ENCODE measurements at regions not wholly inside any gene's neighbourhood (a gene's known extent, or its start where the extent isn't known, plus 50 kb on each side); places are given as distances from the start of the nearest gene placed in this dataset.

GRCh38 chr13:73730014-73730413, 404.2 kb downstream of the KLF12 start:
- H3K4me3 ChIP-seq (replicated peaks; ENCODE audit: low read depth, low read length), result no peak overlapping the region
- no peak for DNase-seq (ENCODE audit: extremely low read depth, low read depth)
- no peak for TF ChIP-seq CTCF (IDR thresholded peaks at IDR 0.05; ENCODE audit: low read depth, low read length, missing control alignments)

GRCh38 chr13:73729046-73729445, 405.2 kb downstream of the KLF12 start:
- no peak overlapping the region for H3K4me3 ChIP-seq (replicated peaks; ENCODE audit: low read depth, low read length)
- no peak for DNase-seq (ENCODE audit: extremely low read depth, low read depth)
- no peak for TF ChIP-seq CTCF (IDR thresholded peaks at IDR 0.05; ENCODE audit: low read depth, low read length, missing control alignments)

- peak; percentile 11 for TF ChIP-seq CTCF (IDR thresholded peaks at IDR 0.05; ENCODE audit: low read depth, low read length, missing control alignments)
- DNase-seq (ENCODE audit: extremely low read depth, low read depth), result no peak
- H3K4me3 ChIP-seq (replicated peaks; ENCODE audit: low read depth, low read length), result no peak overlapping the region
Measured at GRCh38 chr13:73722120-73722519, 412.1 kb downstream of the KLF12 start.

DNA sequence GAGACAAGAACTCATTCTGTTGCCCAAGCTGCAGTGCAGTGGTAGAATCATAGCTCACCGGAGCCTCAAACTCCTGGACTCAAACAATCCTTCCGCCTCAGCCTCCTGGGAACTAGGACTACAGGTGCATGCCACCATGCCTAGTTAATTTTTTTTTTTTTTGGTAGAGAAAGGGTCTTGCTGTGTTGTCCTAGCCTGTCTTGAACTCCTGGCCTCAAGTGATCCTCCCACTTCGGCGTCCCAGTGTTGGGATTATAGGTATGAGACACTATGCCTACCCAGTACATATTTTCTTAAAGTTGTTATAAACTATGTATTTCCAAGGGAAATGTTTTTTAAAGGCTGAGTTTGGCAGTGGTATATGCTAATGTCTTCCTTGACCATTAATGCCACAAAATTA, 412.6 kb downstream of the KLF12 start:
- DNase-seq (ENCODE audit: extremely low read depth, low read depth), result no peak
- TF ChIP-seq CTCF (IDR thresholded peaks at IDR 0.05; ENCODE audit: low read depth, low read length, missing control alignments), result no peak
- no peak overlapping the region for H3K4me3 ChIP-seq (replicated peaks; ENCODE audit: low read depth, low read length)

DNA sequence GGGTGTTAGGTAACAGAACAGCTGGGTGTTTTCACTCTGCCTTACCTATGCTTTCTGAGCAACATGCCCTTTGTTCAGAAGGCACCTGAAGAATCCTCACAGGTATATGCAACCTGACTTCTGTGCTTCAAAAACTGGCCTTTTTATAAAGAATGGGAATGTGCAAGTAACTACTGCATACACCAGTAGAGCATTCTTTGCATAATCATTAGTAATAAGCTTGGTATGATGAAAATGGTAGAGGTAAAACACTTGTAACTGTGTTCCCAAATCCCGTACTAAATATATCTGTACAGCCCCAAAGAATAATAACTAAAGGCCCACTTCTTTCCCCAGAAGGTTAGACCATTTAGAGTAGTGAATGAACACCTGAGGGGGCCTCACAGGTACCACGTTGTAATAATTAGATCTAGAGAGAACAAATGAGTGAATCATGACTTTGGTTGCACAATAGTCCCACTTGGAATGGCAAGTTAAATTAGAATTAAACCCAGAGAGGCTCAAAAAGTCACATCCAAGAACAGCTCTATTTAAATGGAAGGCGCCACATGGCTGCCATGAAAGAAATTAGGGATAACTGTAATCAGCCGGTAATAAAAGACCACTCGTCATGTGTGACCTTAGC, 413.9 kb downstream of the KLF12 start:
- DNase-seq (ENCODE audit: extremely low read depth, low read depth), result no peak
- H3K4me3 ChIP-seq (replicated peaks; ENCODE audit: low read depth, low read length), result no peak overlapping the region
- no peak for TF ChIP-seq CTCF (IDR thresholded peaks at IDR 0.05; ENCODE audit: low read depth, low read length, missing control alignments)

DNA sequence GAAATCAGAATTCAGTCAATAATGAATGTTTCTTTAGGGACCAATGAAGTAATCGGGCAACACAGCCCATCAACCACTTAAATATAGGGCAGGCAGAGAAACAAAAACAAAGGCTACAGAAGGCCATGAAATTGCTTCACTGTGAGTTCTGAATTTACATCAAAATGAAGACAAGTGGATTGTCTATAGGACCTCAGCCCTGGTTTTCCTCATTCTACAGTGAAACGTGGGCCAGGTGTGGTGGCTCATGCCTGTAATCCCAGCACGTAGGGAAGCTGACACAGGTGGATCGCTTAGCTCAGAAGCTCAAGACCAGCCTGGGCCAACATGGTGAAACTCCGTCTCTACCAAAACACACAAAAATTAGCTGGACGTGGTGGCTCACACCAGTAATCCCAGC, 416.0 kb downstream of the KLF12 start:
- no peak for TF ChIP-seq CTCF (IDR thresholded peaks at IDR 0.05; ENCODE audit: low read depth, low read length, missing control alignments)
- DNase-seq (ENCODE audit: extremely low read depth, low read depth), result no peak
- no peak overlapping the region for H3K4me3 ChIP-seq (replicated peaks; ENCODE audit: low read depth, low read length)

GRCh38 chr13:73717632-73718031, 416.6 kb downstream of the KLF12 start:
- H3K4me3 ChIP-seq (replicated peaks; ENCODE audit: low read depth, low read length), result no peak overlapping the region
- DNase-seq (ENCODE audit: extremely low read depth, low read depth), result no peak
- TF ChIP-seq CTCF (IDR thresholded peaks at IDR 0.05; ENCODE audit: low read depth, low read length, missing control alignments), result no peak

Data from HFF-Myc (cell line).